ENCODE measurements at regions not wholly inside any gene's neighbourhood (a gene's known extent, or its start where the extent isn't known, plus 50 kb on each side); places are given as distances from the start of the nearest gene placed in this dataset.

- H3K4me3 ChIP-seq (ENCODE audit: low read depth, low read length) = no peak overlapping the region
- TF ChIP-seq CTCF (IDR thresholded peaks at IDR 0.05; ENCODE audit: low read depth, low read length, missing control alignments) = no peak
- DNase-seq (ENCODE audit: low read depth) = no peak
Measured at GRCh38 chr4:187268940-187269339, 545.3 kb upstream of the FAT1 start.

- no peak overlapping the region for H3K4me3 ChIP-seq (ENCODE audit: low read depth, low read length)
- TF ChIP-seq CTCF (IDR thresholded peaks at IDR 0.05; ENCODE audit: low read depth, low read length, missing control alignments) = no peak
- DNase-seq (ENCODE audit: low read depth) = no peak
Measured at GRCh38 chr4:187270154-187270553, 546.5 kb upstream of the FAT1 start.

GRCh38 chr4:187271848-187272247 lies 548.2 kb upstream of the FAT1 start:
- no peak for DNase-seq (ENCODE audit: low read depth)
- no peak overlapping the region for H3K4me3 ChIP-seq (ENCODE audit: low read depth, low read length)
- TF ChIP-seq CTCF (IDR thresholded peaks at IDR 0.05; ENCODE audit: low read depth, low read length, missing control alignments) = no peak

- H3K4me3 ChIP-seq (ENCODE audit: low read depth, low read length) = no peak overlapping the region
- DNase-seq (ENCODE audit: low read depth) = no peak
- TF ChIP-seq CTCF (IDR thresholded peaks at IDR 0.05; ENCODE audit: low read depth, low read length, missing control alignments) = no peak
Measured at GRCh38 chr4:187274153-187274552, 550.5 kb upstream of the FAT1 start.

GRCh38 chr4:187276736-187277408 lies 553.2 kb upstream of the FAT1 start:
- no peak for TF ChIP-seq CTCF (IDR thresholded peaks at IDR 0.05; ENCODE audit: low read depth, low read length, missing control alignments)
- no peak overlapping the region for H3K4me3 ChIP-seq (ENCODE audit: low read depth, low read length)
- DNase-seq (ENCODE audit: low read depth) = no peak

- no peak overlapping the region for H3K4me3 ChIP-seq (ENCODE audit: low read depth, low read length)
Measured at GRCh38 chr4:187283201-187283955, 559.7 kb upstream of the FAT1 start.

More at GRCh38 chr4:187283201-187283955, 559.7 kb upstream of the FAT1 start:
- TF ChIP-seq CTCF (IDR thresholded peaks at IDR 0.05; ENCODE audit: low read depth, low read length, missing control alignments) = no peak
- no peak for DNase-seq (ENCODE audit: low read depth)
